Vagina (tissue), 2 donors: ENCODE measurements at regions not wholly inside any gene's neighbourhood (a gene's known extent, or its start where the extent isn't known, plus 50 kb on each side); places are given as distances from the start of the nearest gene placed in this dataset.

Source experiments
- CTCF ChIP-seq, 3 experiments: fragments of 450-650 bp in 2 of 3; fragments of 200-600 bp in 1 of 3; sonication (generic) in 1 of 3; IDR thresholded peaks; one replicate each; pipeline ENCODE4 v1.5.1; 2017 to 2019; ENCODE audit warnings: antibody characterized with exemption in 3 of 3, mild to moderate bottlenecking in 2 of 3, moderate library complexity in 2 of 3
- POLR2A ChIP-seq, 2 donors: fragments of 450-650 bp; IDR thresholded peaks; one replicate each; pipeline ENCODE4 v1.6.1; 2017; ENCODE audit warnings: antibody characterized with exemption in 2 of 2, mild to moderate bottlenecking in 2 of 2, moderate library complexity in 2 of 2
- POLR2AphosphoS5 ChIP-seq, 2 donors: sonication (generic); formaldehyde crosslinking; IDR thresholded peaks; one replicate each; pipeline ENCODE4 v1.9.0; 2017; ENCODE audit warnings: antibody characterized with exemption in 2 of 2, mild to moderate bottlenecking in 2 of 2, low read depth in 1 of 2; ENCODE audit not compliant: insufficient read depth in 1 of 2

GRCh38 chr10:85400981-85401695 is 965.5 kb downstream of the GRID1 start:
- TF ChIP-seq CTCF (IDR thresholded peaks at IDR 0.05) (no peak), POLR2A (IDR thresholded peaks at IDR 0.05) (no peak), POLR2AphosphoS5 (IDR thresholded peaks at IDR 0.05; ENCODE audit: insufficient read depth in 1 of 2, low read depth in 1 of 2) (no peak)
